Amniotic epithelial cell (primary cell): ENCODE measurements at regions not wholly inside any gene's neighbourhood (a gene's known extent, or its start where the extent isn't known, plus 50 kb on each side); places are given as distances from the start of the nearest gene placed in this dataset.
A peak's percentile ranks its signal among the peaks of the same experiment; 100 is the strongest.

Source experiments
- DNase-seq: peaks from one replicate; pipeline ENCODE4 v3.0.0-alpha.2; 2010; ENCODE audit warnings: low read depth

- no peak for DNase-seq
Measured at GRCh38 chr4:173929921-173930320, 353.5 kb downstream of the FBXO8 start.

GRCh38 chr4:173924561-173924960 is 358.9 kb downstream of the FBXO8 start:
- peak; percentile 77 for DNase-seq

DNA sequence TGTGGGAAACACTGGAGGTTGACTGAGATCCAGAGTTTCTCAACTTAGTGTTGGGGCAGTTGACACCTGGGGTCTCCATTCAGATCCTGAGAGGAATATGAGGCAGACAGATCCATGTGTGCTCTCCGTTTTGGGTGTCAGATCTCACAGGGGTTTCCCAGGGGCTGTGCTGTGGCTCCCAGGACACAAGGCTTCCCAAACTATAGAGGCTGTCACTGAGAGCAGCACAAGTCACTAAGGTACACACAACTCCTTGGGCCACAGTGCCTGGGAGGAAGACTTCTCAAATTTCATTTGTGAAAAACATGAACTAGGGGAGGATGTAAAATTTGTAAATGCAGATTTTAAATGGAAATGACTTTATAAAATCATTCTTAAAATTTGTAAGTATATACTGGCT is 363.6 kb downstream of the FBXO8 start:
- no peak for DNase-seq

DNA sequence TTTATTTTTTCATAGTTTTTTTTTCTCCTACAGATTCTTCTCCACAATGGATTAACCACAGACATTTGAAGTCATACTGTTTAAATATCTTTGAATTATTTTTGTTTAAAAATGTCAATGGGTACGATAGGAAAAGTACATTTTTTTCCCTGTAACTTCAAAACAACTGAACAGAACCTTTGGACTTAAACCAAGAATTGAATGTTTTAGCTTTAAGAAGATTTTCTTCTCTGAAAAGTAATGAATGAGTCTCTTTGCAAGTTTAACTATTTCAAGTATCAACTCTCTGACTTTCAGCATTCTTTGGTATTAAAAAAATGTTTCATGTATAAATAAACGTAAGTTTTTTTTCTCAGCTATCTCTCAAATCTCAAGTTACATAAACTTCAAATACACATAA is 364.3 kb downstream of the FBXO8 start:
- peak; percentile 35 for DNase-seq

- DNase-seq = peak; percentile 89
Measured at GRCh38 chr4:173917255-173917960, 366.1 kb downstream of the FBXO8 start.

- DNase-seq = no peak
Measured at GRCh38 chr4:173913496-173913895, 370.0 kb downstream of the FBXO8 start.

DNA sequence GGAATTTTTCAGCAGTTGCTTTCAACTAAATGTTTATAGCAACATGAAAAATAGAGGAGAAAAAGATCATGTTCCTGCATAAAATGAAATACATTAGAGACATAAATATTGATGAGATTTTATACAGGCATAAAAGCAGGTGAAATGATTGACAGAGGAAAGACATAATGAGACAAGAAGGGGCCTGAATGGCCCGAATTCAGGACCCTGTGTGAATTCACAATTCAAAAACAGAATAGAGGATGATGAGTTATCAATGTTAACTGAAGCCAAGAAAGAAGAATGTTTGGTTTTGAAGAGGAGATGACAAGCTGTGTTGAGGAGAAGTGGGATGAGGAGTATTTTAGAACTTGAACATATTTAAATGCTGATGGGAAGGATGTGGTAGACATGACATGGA is 371.1 kb downstream of the FBXO8 start:
- no peak for DNase-seq

DNA sequence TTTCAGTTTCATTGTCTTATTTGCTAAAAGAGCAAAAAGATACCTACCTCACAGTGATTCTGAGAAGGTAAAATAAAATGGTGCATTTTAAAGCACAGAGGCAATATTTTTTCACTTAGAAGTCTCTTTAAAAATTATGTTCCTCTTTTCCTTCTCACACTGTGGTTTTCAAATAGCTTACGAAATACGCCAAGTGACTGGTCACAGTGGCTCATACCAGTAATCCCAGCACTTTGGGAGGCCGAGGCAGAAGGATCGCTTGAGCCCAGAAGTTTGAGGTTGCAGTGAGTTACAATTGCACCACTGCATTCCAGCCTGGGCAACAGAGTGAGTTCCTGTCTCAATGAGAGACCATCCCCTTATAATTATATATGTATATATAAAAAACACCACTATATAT is 372.6 kb downstream of the FBXO8 start:
- no peak for DNase-seq

DNA sequence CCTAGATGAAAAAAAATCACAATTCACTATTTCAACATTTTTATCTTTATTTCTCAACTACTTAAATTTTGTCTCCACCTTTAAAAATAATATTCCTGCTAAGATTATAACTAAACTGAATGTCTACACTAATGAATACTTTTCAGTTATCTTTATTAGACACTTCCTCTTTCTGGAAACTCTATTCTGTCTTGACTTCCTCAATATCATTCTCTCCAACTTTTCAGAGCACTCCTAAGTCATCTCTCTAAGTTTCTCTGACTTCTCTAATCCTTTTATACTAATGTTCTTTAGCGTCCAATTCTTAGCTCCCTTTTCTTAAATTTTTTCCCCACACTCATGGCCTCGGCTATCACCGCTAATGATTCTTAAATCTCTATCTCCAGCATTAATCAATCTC is 374.2 kb downstream of the FBXO8 start:
- no peak for DNase-seq

GRCh38 chr4:173899813-173900212 is 369.8 kb upstream of the HAND2 start:
- DNase-seq = no peak

DNA sequence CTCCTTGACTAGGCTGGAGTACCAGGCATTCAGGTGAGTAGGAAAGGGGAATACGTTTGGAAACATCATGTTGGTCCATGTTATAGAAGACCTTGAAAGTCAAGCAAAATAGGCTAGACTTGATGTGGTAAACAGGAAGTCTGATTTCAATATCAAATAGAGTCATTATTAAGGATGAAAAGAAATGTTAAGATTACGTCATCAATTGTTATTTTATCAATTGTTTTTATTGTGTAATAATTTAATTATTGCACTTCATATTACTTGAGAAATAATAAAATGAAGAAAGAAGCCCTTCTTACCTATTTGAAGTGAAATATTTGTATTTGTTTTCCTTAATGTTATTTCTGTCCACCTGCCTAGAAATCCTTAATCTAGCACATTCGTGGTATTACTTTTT is 361.0 kb upstream of the HAND2 start:
- DNase-seq = no peak

DNA sequence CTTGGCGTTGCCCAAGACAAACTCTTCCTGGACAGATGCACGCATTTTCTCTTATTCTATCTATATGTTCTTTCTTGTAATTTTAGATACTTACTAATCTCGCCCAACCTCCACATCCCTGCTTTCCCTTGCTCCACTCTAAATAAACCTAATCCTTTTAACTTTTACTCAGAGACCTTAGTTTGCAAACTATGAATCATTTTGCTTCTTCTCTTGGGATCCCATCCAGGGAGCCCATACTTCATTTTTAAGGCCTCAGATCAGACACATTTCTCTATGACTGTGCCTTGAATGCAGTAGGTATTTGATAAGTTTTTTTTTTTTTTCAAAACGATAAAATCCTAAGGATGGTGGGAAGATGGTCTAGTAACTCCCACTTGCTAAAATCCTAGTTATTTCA is 353.8 kb upstream of the HAND2 start:
- DNase-seq = peak; percentile 95

DNA sequence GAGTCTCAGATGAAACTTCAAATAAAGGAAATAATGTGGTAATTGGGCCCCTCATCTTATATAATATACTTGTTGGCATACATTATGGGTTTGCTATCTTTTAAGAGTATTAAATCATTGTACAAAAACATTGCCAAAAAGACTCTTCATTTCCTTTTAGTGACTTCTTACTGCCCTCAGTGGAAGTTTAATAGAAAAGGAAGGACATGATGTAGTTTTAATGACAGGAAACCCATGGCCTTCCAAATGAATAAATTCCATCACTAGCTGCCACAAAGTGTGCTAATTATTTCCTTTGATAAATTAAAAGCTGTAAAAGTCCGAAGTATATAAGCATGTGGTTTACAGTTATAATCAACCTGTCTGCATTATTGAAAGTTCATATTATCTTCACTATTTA is 350.9 kb upstream of the HAND2 start:
- no peak for DNase-seq

DNA sequence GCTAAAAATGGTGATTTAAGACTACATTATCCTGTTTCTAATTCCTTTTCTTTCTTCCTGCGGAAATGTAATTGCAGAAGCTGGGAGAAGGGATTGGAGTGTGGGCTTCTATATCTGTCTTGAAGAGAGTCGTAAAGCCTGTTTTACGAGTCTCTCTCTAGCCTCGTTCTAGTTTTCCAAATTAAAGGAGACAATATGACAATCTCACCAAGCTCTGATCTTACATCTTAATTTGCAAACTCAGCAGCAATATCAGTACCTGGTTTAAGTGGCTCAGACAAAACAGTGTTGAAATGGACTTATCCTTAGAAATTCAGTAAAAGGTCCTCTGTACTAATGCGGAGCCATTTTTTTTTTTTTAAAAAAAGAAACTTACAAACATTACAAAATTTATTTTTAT is 349.5 kb upstream of the HAND2 start:
- DNase-seq = no peak

GRCh38 chr4:173878701-173879100 is 348.7 kb upstream of the HAND2 start:
- DNase-seq = peak; percentile 100

DNA sequence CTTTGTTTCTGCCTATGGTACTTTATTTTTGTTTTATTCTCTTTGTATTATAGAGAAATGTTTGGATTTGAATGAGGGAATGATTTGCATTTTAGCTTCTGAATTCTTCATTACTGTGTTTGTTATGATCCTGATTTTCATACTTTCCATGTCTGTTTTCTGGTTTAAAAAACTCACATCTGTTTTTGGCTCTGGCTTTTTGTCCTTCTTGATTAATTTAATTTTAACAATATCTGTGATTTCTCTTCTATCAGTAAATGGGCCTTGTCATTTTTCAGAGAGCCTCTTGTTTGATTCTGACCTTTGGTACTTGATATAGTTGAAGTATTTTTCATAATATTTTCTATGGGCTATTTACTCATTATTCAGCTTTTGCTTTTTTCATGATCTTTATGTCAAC is 341.6 kb upstream of the HAND2 start:
- DNase-seq = no peak

DNA sequence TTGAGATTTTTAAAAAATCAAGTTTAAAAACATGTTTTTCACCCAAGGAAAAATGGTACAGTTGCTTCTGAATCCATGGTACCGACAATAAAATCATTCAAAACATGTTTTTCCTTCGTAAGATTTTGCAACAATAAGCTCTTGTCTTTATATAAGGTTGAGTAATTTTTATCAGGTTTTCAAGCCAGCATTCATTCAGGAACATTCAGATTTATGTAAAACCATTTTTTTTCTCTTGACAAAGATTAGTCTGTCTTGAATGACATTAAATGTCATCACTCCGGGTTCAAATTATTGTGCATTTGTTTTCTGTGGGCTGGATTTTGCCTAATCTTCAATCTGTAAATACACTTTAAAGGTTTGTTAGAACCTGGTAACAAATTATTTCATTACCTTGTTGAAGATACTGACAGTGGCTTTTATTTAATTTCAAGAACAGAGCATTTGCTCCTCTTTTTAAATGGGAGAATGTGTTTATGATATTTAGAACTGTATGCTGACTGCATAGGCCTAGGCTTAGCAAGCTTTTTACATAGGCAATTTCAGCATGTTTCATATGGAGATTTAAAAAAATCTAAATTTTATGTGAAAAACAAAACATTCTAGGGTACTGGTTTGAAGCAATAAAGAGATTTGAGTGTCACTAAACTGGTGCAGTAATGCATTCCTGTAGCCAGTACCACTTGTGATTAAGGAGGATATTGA is 336.4 kb upstream of the HAND2 start:
- no peak for DNase-seq

DNA sequence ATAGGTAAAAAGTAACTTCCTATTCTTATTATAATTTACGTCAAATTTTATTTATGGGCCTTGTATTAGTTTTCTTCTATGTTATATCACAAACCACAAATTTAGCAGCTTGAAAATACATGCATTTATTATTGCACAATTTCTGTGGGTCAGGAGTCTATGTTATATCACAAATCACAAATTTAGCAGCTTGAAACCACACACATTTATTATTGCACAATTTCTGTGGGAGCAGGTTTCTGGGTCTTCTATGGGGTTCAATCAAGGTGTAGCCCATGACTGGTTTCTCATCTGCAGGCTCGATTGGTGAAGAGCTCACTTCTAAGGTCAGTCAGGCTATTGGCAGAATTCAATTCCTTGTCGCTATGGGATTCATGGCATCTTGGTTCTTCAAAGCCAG is 332.7 kb upstream of the HAND2 start:
- no peak for DNase-seq

- peak; percentile 64 for DNase-seq
Measured at GRCh38 chr4:173860094-173860493, 330.1 kb upstream of the HAND2 start.

GRCh38 chr4:173859091-173859713 is 329.2 kb upstream of the HAND2 start:
- no peak for DNase-seq

DNA sequence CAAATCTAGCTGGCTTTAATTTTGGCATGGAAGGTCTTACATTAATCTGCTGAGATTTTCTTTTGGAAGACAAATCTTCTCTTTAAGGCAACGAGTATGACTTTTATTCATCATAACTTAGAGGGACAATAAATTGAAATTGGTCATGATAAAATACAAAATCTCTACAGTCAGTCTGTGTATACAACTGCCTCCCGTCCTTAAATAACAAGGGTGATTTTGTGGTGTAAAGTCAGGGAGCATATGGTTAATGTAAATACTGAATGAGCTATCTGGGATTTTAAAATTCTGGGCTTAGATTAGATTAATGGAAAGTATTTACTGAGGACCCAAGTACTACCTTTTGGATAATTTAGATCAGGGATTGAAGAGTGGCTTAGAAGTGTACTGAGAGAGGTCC is 328.4 kb upstream of the HAND2 start:
- no peak for DNase-seq

- DNase-seq = peak; percentile 57
Measured at GRCh38 chr4:173857828-173858227, 327.8 kb upstream of the HAND2 start.

DNA sequence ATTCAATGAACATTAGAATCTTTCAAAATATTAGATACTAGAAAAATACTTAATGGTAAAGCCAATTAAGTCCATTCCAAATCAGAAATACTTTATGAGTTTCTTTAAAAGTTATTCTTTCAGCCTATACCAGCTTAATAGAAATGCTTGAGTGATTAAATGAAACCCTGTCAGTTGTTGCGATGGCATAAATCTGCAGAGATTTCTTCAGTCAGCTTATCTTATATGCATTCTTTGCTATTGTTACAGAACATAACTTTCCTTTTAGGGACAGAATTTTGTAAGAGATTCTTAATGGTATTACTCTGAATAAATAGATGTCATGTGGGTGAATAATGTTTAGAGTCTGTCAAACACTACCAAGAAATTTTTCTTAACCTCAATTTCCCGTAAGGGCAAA is 325.0 kb upstream of the HAND2 start:
- peak; percentile 84 for DNase-seq

DNA sequence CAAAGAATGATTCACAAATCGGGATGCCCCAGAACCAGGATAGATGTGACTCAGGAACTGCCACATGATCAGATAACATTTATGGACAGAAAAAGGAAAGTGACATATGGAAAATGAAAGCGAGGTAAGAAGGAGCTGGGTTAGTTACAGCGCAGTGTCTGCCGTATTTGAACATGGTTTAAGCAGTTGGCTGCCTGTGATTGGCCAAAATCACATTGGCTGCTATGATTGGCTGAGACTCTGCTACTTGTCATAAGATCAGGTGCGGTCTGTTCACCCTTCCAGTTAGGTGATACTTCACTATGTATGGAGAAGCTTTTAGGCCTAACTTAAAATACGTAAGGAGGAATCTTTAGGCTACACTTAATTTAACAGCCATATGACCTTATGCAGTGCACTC is 322.7 kb upstream of the HAND2 start:
- DNase-seq = no peak
